ELF-1 (cell line): ENCODE measurements at regions not wholly inside any gene's neighbourhood (a gene's known extent, or its start where the extent isn't known, plus 50 kb on each side); places are given as distances from the start of the nearest gene placed in this dataset.

Source experiments
- DNase-seq: peaks from one replicate; pipeline ENCODE4 v3.0.0-alpha.2; 2016; ENCODE audit warnings: low read depth, low spot score

- DNase-seq, result no peak
Observed at GRCh38 chr1:229999004-229999670, 67.9 kb upstream of the GALNT2 start.

GRCh38 chr1:230000493-230001184 lies 66.4 kb upstream of the GALNT2 start:
- no peak for DNase-seq

GRCh38 chr1:230002164-230002803 lies 64.8 kb upstream of the GALNT2 start:
- no peak for DNase-seq

- no peak for DNase-seq
Observed at GRCh38 chr1:230003409-230003808, 63.6 kb upstream of the GALNT2 start.

DNA sequence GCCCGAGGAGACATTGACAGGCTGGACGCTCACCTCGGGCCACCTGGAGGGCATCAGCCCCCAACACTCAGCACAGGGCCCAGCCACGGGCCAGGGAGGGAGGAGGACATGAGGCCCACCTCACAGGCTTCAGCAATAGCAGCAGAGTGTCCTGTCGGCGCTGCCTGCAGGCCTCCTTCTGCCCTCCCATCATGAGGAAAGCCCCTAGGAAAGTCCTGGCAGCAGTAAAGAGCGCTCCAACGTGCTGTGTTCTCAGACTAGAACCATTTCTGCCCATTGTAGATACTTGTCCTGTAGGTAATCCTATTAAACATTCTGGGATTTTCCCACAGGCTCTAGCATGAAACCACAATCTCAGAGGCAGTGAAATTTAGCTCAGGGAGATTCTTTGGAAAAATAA lies 62.0 kb upstream of the GALNT2 start:
- no peak for DNase-seq

DNA sequence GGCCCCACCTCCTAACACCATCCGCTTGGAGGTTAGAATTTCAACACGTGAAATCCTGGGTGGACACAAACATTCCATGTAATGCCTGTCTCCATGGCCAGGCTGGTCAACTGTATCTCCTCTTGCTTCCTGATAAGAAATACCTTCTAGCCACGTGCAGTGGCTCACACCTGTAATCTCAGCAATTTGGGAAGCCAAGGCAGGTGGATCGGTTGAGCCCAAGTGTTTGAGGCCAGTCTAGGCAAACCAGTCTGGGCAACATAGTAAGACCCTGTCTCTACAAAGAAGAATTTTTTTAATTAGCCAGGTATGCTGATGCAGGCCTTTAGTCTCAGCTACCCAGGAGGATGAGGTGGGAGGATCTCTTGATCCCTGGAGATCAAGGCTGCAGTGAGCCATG lies 58.3 kb upstream of the GALNT2 start:
- no peak for DNase-seq

GRCh38 chr1:230009611-230010313 lies 57.3 kb upstream of the GALNT2 start:
- no peak for DNase-seq

- DNase-seq, result no peak
Observed at GRCh38 chr1:230010603-230011332, 56.3 kb upstream of the GALNT2 start.

DNA sequence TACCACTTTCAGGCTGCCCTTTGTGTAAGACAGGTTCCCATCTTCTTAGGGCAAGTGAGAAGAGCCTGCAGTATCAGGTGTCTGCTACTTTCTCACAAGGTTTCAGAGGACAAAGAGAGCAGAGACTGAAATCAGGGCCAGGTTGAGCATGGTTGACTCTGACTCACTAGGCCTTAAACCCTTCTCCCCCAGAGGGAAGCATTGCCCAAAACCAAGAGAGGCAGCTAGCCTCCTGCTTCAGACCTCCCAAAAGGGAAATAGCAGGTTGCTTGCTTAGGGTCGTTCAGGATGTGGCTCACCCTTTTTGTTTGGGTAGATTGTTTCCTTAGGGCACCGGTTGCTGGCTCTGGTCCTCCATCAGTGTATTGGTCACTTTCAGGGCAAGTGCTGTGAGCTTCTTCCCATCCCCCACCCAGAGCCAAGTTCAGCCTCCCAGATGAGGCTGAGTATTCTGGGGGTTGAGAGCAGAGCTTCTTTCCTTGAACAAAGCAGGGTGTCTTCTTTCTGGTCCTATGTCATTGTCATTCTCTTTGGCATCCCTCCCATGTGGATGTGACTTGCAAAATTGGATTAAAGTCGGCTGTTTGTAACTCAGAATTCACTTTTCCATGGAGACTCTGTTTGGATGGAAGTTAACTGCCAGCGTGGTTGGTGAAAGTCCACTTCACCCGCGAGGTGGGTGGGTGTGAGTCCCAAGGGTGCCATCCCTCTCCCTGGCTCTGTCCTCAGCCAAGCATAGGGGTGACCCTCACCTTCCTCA lies 55.5 kb upstream of the GALNT2 start:
- no peak for DNase-seq

DNA sequence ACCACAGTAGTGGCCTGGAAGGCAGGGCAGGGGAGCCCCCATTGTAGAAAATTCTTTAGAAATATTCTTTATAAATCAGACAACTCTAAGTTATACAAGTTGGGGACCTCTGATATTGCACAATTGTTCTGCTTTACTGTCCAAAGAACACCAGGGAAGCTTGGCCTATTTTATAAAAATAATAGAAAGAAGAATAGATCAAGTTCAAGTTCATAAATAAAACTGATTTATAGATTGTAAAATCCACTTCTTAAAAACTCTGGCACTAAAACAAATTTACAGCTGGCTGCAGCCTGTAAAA lies 55.0 kb upstream of the GALNT2 start:
- no peak for DNase-seq

DNA sequence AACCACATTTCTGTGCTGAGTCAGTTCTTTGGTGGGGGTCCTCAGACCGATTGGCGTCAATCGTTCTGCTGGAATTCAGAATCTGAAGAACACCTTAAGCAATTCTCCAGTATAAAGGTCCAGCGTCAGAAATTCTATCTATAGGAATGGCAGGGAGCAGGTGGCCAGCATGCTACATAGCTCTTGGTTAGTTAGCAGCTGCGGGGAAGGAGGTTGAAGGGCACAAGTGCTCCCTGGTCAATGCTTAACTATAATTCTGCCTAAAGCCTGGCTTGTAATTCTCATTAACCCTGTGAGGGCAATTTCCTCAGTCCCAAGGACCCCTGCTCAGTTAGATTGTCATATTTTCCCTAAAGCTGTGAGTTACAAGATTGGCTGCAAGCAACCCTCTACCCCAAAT lies 54.3 kb upstream of the GALNT2 start:
- no peak for DNase-seq

- no peak for DNase-seq
Observed at GRCh38 chr1:230016159-230016558, 50.9 kb upstream of the GALNT2 start.
